Neural cell (in vitro differentiated cells): ENCODE measurements at regions not wholly inside any gene's neighbourhood (a gene's known extent, or its start where the extent isn't known, plus 50 kb on each side); places are given as distances from the start of the nearest gene placed in this dataset.

Experiments
- H2AFZ ChIP-seq: fragments of 200-600, 300-800 bp; sonication (generic), shearing (Covaris generic); 2 replicates; pipeline ENCODE4 v1.6.0; 2014; ENCODE audit warnings: low read depth, mild to moderate bottlenecking, antibody characterized with exemption, low read length, moderate library complexity
- H3F3A ChIP-seq: fragments of 200-600 bp; shearing (Covaris generic); 2 replicates; pipeline ENCODE4 v1.6.1; 2016; ENCODE audit warnings: mild to moderate bottlenecking, moderate library complexity, mixed read lengths, antibody characterized with exemption, low read length; ENCODE audit not compliant: insufficient read depth, poor library complexity, severe bottlenecking
- H3K27ac ChIP-seq: fragments of 200-600, 300-800 bp; sonication (generic), shearing (Covaris generic); 2 replicates; pipeline ENCODE4 v1.5.1; 2014; ENCODE audit warnings: mild to moderate bottlenecking, low read length, moderate library complexity
- H3K27me3 ChIP-seq: fragments of 300-800, 200-600 bp; sonication (generic), shearing (Covaris generic); 2 replicates; pipeline ENCODE4 v1.6.0; 2014; ENCODE audit warnings: mild to moderate bottlenecking, low read depth, low read length, moderate library complexity; ENCODE audit not compliant: insufficient read depth
- H3K36me3 ChIP-seq: fragments of 300-800, 200-600 bp; sonication (generic), shearing (Covaris generic); 2 replicates; pipeline ENCODE4 v1.5.1; 2014; ENCODE audit warnings: mild to moderate bottlenecking, antibody characterized with exemption, low read length, moderate library complexity; ENCODE audit not compliant: insufficient read depth
- H3K4me2 ChIP-seq: fragments of 300-800, 200-600 bp; sonication (generic), shearing (Covaris generic); 2 replicates; pipeline ENCODE4 v1.6.0; 2014; ENCODE audit warnings: mild to moderate bottlenecking, low read length
- H3K4me3 ChIP-seq: fragments of 300-800, 200-600 bp; sonication (generic), shearing (Covaris generic); 2 replicates; pipeline ENCODE4 v1.5.1; 2014; ENCODE audit warnings: mild to moderate bottlenecking, low read length, moderate library complexity
- H3K79me2 ChIP-seq: fragments of 200-600 bp; shearing (Covaris generic); replicated peaks from 2 replicates; pipeline ENCODE4 v1.6.0; 2014; ENCODE audit warnings: mild to moderate bottlenecking, low read length, moderate library complexity; ENCODE audit not compliant: insufficient read depth
- H3K9ac ChIP-seq: fragments of 300-800, 200-600 bp; sonication (generic), shearing (Covaris generic); 2 replicates; pipeline ENCODE4 v1.6.1; 2016; ENCODE audit warnings: mild to moderate bottlenecking, low read length, mixed read lengths
- H3K9me2 ChIP-seq: fragments of 200-600 bp; shearing (Covaris generic); 2 replicates; pipeline ENCODE4 v1.6.1; 2016; ENCODE audit warnings: mild to moderate bottlenecking, low read length, mixed read lengths; ENCODE audit not compliant: insufficient read depth
- H3K9me3 ChIP-seq: fragments of 200-600, 300-800 bp; sonication (generic), shearing (Covaris generic); 2 replicates; pipeline ENCODE4 v1.6.1; 2016; ENCODE audit warnings: mild to moderate bottlenecking, mixed run types, low read length, moderate library complexity, mixed read lengths
- H4K20me1 ChIP-seq: fragments of 200-600 bp; shearing (Covaris generic); 2 replicates; pipeline ENCODE4 v1.6.1; 2016; ENCODE audit warnings: mild to moderate bottlenecking, mixed run types; ENCODE audit not compliant: insufficient read depth
- EP300 ChIP-seq: fragments of 450-650 bp; conservative IDR thresholded peaks from 2 replicates; pipeline ENCODE4 v1.6.1; 2014; ENCODE audit warnings: antibody characterized with exemption, mild to moderate bottlenecking, moderate library complexity; ENCODE audit not compliant: poor library complexity, severe bottlenecking
- EZH2 ChIP-seq: fragments of 200-600, 300-800 bp; shearing (Covaris generic), sonication (generic); IDR thresholded peaks from 2 replicates; pipeline ENCODE4 v1.6.1; 2014; ENCODE audit warnings: antibody characterized with exemption, low read length, borderline replicate concordance, mild to moderate bottlenecking; ENCODE audit not compliant: insufficient read depth, poor library complexity, severe bottlenecking
- MXI1 ChIP-seq: fragments of 450-650 bp; conservative IDR thresholded peaks from 2 replicates; pipeline ENCODE4 v1.6.1; 2014; ENCODE audit warnings: antibody characterized with exemption, mild to moderate bottlenecking; ENCODE audit not compliant: poor library complexity, severe bottlenecking
- POLR2AphosphoS5 ChIP-seq: IDR thresholded peaks from 2 replicates; pipeline ENCODE4 v1.6.1; 2012
- RAD21 ChIP-seq: fragments of 450-650 bp; conservative IDR thresholded peaks from 2 replicates; pipeline ENCODE4 v1.6.1; 2014; ENCODE audit warnings: antibody characterized with exemption, mild to moderate bottlenecking, moderate library complexity
- REST ChIP-seq: IDR thresholded peaks from 2 replicates; pipeline ENCODE4 v1.6.1; 2012; ENCODE audit warnings: borderline replicate concordance
- SMC3 ChIP-seq: fragments of 450-650 bp; conservative IDR thresholded peaks from 2 replicates; pipeline ENCODE4 v1.6.1; 2014; ENCODE audit warnings: antibody characterized with exemption, mild to moderate bottlenecking, moderate library complexity; ENCODE audit not compliant: poor library complexity
- TAF1 ChIP-seq: IDR thresholded peaks from 2 replicates; pipeline ENCODE4 v1.6.1; 2012; ENCODE audit warnings: low read depth
- TF ChIP-seq, protein P1 (sequence below): fragments of 450-650 bp; IDR thresholded peaks from 2 replicates; pipeline ENCODE4 v1.5.1; 2014; ENCODE audit warnings: antibody characterized with exemption, mild to moderate bottlenecking, moderate library complexity; ENCODE audit not compliant: poor library complexity, severe bottlenecking

GRCh38 chr18:39913672-39914366 is 2041.2 kb upstream of the PIK3C3 start:
- H3K4me2 ChIP-seq, result no peak overlapping the region
- H3K9me2 ChIP-seq, result no peaks in the 10 kb centered on the region
- H2AFZ ChIP-seq, result no peak overlapping the region
- H3F3A ChIP-seq, result no peaks in the 10 kb centered on the region
- no peaks in the 10 kb centered on the region for H4K20me1 ChIP-seq
- TF ChIP-seq EP300, result no peak
- TF ChIP-seq TAF1, result no peak
- H3K9me3 ChIP-seq, result no peaks in the 10 kb centered on the region
- no peak overlapping the region for H3K4me3 ChIP-seq
- H3K79me2 ChIP-seq, result no peaks in the 10 kb centered on the region
- no peak overlapping the region for H3K9ac ChIP-seq
- H3K27me3 ChIP-seq, result no peaks in the 10 kb centered on the region
- no peak overlapping the region for H3K27ac ChIP-seq
- H3K36me3 ChIP-seq, result no peaks in the 10 kb centered on the region

GRCh38 chr18:39911716-39912115 is 2043.3 kb upstream of the PIK3C3 start:
- Histone ChIP-seq H3K79me2 (no peaks in the 10 kb centered on the region), H3K36me3 (no peaks in the 10 kb centered on the region)
- TF ChIP-seq MXI1 (no peak), REST (no peak), POLR2AphosphoS5 (no peak), EP300 (no peak), EZH2 (no peak), RAD21 (no peak), SMC3 (no peak), TAF1 (no peak)
- TF ChIP-seq, protein P1, sequence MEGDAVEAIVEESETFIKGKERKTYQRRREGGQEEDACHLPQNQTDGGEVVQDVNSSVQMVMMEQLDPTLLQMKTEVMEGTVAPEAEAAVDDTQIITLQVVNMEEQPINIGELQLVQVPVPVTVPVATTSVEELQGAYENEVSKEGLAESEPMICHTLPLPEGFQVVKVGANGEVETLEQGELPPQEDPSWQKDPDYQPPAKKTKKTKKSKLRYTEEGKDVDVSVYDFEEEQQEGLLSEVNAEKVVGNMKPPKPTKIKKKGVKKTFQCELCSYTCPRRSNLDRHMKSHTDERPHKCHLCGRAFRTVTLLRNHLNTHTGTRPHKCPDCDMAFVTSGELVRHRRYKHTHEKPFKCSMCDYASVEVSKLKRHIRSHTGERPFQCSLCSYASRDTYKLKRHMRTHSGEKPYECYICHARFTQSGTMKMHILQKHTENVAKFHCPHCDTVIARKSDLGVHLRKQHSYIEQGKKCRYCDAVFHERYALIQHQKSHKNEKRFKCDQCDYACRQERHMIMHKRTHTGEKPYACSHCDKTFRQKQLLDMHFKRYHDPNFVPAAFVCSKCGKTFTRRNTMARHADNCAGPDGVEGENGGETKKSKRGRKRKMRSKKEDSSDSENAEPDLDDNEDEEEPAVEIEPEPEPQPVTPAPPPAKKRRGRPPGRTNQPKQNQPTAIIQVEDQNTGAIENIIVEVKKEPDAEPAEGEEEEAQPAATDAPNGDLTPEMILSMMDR, result no peak

More at GRCh38 chr18:39911716-39912115, 2043.3 kb upstream of the PIK3C3 start:
- Histone ChIP-seq H3K4me3 (no peak overlapping the region), H3K4me2 (no peak overlapping the region), H3K27ac (no peak overlapping the region), H3K9me2 (no peaks in the 10 kb centered on the region), H3K27me3 (no peaks in the 10 kb centered on the region), H3K9ac (no peak overlapping the region), H3F3A (no peaks in the 10 kb centered on the region), H3K9me3 (no peaks in the 10 kb centered on the region), H2AFZ (no peak overlapping the region), H4K20me1 (no peaks in the 10 kb centered on the region)
